ENCODE measurements at regions not wholly inside any gene's neighbourhood (a gene's known extent, or its start where the extent isn't known, plus 50 kb on each side); places are given as distances from the start of the nearest gene placed in this dataset.
A peak's percentile ranks its signal among the peaks of the same experiment; 100 is the strongest.
"Not testable (repeated sequence)": the region's sequence is repeated elsewhere in the genome, so short reads cannot be mapped to it uniquely, and the experiment has no call there.

DNA sequence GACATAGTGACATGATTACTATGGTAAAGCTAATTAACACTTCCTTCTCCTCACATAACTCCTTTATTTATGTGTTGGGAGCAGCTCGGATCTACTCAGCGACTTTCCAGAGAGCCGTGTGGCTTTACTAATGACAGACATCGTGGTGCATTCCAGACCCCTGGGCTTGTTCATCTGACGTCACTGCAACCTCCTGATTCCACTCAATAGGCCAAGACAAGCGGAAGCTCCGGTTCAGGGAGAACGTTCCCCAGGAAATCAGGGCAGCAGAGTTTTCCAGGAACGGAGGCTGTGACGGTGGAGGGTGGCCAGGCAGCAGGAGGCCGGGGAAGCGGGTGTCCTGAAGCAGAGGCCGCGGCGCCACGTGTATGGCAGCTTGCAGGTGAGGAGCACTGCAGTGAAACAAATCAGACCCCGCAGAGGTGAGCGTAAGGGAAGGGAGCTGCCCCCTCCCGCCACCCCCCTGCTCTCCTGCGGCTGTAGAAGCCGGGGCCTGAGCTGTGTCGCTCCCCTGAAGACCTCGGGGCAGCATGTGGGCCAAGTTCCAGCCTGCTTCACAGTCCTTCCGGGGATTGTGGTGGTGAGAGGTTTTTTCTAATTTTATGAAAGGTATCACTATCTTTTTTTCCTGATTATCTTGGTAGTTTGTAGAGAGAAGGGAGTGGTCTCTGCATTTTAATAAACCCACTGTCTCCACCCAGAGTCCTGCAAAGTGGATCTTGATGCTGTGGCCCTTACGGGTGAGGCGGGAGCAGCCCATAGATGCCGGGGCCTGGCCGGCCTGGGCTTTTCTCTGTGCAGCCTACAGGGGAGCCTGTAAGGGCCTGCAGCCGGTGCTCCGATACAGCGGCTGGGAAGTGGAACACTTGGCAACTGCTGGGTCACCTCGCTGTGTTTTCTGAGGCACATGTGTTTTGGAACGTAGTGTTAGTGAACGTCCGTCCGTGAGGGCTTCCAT, 220.4 kb upstream of the IRX4 start:
- DNase-seq (ENCODE audit: low read depth), result no peak

DNA sequence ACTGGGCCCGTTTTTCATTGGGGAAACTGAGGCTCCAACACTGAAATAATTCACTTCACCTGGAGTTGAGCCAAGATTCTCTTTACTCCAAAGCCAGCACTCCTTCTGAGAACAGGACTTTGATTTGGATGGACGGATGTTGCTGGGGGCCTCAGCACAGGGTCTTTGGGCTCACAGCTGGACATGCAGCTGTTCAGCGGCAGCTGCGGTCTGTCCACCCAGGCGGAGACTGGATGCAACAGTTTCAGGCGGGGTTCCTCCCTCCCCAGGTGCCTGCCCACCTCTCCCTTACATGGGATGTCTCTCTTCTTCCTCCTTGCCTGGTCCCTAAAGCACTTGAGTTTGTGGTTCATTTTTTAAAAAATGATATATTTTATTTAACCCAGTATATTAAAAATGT, 219.0 kb upstream of the IRX4 start:
- DNase-seq (ENCODE audit: low read depth), result no peak

DNA sequence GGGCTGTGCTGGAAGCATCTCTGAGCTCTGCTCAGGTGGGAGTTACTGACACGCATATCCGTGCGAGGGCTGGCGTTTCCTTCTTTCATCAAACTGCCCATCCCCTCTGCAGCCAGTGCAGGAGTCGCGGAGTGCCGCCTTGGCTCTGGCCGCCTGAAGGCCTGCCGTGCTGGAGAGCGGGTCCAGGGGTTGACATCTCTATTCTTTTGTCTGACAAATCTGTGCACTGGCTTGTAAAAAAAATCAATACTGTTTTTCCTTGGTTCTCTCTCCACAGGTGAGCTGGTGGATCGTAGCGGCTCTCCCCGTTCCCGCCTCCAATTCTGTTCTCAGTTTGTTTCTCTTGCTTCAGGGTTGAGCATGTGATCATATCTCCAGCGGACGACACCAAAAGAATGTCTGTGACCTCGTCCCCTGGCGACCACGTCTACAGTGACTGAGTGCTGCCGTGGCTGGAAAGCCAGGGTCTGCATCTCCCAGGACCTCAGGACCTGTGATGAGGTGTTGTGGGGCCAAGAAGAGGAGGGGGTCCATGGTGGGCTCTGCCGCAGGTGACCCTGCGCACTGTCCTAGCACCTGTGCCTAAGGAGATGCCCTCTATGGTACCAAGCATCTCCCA, 214.3 kb upstream of the IRX4 start:
- DNase-seq (ENCODE audit: low read depth), result no peak

DNA sequence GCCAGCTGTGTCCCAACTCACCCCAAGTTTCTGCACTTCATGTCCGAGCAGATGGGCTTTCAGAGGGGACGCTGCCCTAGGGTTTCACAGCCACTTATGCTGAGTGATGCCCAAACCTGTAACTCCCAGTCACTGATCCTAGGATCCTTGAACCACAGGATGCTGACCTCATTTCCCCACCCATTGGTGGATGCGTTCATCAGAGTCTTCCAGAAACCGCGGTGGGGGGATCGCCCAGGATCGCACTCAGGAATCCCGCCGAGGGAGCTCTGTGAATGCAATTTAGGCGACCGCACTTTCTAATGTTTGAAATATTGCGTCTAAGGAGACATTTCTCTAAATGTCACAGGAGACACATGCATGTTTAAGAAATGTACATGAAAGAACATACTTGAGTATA, 212.3 kb upstream of the IRX4 start:
- no peak for DNase-seq (ENCODE audit: low read depth)

DNA sequence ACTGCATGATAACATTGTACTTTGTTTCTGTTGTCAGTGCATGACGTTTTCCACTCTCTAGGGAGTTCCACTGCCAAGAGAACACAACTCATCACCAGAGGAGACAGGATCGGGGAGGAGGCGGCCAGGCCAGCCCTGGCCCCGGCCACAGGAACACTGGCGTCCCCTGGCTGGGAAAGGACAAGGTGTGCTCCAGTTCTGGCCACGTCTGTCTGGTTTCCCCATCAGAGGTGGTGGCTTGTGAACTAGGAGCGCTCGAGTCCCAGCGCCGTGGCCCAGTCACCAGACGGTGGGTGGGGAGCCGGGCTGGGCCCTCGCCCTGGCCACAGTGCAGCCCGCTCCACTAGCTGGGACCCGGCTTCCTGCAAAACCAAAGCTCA, 211.9 kb upstream of the IRX4 start:
- no peak for DNase-seq (ENCODE audit: low read depth)

DNA sequence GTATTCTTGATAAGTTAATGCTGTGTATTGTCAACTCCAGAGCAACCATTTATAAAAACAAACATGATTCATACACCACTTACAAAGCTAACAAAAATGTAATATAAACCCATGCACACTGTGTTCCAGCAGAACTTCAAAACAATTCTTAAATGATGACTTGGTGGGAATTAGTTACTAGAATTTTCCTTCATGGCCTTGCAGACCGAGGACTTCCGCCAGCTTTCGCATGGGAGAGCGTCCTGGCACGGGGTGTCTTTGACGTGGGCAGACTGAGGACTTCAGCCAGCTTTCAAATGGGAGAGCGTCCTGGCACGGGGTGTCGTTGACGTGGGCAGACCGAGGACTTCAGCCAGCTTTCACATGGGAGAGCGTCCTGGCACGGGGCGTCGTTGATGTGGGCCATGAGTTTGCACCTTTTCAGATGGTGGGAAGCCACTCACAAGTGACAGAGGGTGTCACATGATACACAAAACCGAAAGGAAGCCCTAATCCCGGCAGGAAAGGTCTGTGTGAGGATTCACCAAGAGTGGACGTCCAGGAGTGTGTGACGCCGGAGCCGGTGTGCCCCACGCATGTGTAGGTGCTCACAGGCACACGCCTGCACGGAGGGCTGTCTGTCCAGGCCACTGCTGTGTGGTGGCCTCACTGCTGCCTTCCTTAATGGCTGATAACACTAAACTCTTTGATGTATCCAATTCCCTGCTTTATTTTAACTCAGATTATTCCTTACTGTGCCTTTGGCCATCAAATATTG, 211.3 kb upstream of the IRX4 start:
- DNase-seq (ENCODE audit: low read depth), result no peak

DNA sequence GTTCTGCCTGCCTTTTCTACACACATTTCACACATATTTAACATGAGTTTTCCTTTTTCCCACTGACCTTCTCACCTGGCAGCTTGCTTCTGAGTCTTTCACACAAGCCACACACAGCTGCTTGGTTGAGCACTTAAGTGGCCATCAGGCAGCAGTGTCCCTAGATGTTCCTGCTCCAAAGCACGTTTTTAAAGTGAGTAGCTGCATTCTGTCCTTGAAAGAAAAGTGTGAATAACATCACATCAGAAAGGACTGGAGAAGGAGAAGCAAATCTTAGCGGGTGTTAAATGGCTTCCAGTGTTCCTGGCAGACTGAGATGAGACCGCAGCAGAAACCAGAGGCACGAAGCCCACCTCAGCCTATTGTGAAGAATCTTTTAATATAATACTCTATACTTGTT, 209.2 kb upstream of the IRX4 start:
- DNase-seq (ENCODE audit: low read depth), result no peak

DNA sequence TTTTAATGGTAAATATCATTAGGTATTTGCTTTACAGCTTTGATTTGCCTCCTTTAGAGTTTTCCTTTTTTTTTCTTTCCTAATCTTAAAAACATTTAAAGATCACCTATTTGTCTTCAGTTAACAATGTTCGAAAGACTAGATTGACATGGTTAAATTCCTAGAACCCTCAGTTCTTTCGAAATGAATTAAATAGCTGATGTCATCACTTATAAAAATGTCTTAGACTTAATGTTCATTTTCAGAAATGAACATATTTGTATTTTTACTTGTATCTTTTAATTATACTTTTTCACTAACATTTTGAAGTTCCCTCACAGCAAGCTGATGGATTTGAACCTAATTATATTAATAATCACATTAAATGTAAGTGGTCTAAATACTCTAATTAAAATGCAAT, 205.3 kb upstream of the IRX4 start:
- no peak for DNase-seq (ENCODE audit: low read depth)

DNA sequence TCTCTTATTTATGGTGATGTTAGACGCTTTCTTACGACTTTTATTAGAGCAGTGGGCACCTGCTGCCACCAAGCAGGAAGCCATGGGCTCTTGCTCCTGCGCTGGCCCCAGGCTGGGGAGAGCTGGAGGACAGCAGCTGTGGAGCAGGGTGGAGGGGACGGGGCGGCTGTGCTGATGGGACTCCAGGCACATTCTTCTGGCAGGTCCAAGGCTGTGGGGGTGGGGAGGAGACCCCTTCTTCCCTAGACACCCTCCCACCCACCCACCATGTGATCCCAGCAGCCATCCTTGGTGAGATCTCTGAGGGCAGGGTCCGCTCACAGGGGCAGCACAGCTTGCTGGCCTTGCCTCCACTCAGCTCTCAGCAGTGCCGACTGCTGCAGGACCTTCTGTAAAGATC, 192.6 kb upstream of the IRX4 start:
- DNase-seq (ENCODE audit: low read depth), result no peak

DNA sequence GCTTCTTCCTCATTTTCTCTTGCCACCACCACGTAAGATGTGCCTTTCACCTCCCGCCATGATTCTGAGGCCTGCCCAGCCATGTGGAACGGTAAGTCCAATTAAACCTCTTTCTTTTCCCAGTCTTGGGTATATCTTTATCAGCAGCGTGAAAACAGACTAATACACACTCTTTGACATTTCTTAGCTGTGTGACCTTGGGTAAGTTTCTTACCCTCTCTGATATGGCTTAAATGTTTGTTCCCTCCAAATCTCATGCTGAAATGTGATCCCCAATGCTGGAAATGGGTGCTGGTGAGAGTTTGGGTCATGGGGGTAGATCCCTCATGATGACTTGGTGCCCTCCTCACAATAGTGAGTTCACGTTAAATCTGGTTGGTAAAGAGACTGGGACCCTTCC, 188.8 kb upstream of the IRX4 start:
- no peak for DNase-seq (ENCODE audit: low read depth)

DNA sequence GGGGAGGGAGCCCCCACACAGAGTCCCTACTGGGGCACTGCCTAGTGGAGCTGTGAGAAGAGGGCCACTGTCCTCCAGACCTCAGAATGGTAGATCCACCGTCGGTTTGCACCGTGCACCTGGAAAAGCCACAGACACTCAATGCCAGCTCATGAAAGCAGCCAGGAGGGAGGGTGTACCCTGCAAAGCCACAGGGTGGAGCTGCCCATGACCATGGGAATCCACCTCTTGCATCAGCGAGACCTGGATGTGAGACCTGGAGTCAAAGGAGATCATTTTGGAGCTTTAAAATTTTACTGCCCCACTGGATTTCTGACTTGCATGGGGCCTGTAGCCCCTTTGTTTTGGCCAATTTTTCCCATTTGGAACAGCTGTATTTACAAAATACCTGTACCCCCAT, 188.1 kb upstream of the IRX4 start:
- DNase-seq (ENCODE audit: low read depth), result not testable (repeated sequence)

DNA sequence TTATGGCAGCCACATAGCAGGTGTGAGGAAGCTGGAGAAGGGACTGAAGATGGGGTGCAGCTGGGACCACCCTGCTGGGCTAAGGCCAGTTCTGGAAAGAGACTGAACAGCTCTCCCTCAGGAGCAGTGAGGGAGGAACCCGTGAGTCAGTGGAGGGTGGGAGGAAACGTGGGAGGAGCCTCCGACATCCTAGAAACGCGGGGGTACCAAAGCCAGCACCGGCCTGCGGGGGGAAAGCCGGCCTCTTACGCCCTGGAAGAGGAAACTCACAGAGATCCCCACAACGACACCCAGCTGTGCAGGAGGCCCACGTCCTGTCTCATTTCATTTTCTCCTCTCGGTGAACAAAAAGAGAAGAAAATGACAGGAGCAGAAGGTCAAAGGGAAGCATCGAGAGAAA, 185.8 kb upstream of the IRX4 start:
- no peak for DNase-seq (ENCODE audit: low read depth)

DNA sequence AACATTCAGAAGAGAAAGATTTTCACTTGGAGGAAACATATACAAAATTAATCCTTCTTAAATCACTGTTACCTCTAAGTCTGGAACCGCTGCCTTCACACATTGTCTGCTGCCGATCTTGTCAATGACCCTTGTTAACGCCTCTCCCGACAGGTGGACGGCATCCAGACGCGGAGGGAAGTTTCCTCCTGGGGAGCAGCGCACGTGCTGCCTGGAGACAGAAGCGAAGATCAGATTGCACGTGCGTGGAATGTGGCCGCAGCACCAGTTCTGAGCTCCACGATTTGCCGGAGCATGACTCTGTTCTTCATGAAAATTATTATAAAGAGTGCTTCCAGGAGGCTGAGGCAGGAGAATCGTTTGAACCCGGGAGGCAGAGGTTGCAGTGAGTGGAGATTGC, 183.6 kb upstream of the IRX4 start:
- DNase-seq (ENCODE audit: low read depth), result no peak

DNA sequence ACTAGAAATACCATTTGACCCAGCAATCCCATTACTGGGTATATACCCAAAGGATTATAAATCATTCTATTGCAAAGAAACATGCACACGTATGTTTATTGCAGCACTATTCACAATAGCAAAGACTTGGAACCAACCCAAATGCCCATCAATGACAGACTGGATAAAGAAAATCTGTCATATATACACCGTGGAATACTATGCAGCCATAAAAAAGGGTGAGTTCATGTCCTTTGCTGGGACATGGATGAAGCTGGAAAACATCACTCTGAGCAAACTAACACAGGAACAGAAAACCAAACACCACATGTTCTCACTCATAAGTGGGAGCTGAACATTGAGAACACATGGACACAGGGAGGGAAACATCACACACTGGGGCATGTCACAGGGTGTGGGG, 180.7 kb upstream of the IRX4 start:
- DNase-seq (ENCODE audit: low read depth), result not testable (repeated sequence)

DNA sequence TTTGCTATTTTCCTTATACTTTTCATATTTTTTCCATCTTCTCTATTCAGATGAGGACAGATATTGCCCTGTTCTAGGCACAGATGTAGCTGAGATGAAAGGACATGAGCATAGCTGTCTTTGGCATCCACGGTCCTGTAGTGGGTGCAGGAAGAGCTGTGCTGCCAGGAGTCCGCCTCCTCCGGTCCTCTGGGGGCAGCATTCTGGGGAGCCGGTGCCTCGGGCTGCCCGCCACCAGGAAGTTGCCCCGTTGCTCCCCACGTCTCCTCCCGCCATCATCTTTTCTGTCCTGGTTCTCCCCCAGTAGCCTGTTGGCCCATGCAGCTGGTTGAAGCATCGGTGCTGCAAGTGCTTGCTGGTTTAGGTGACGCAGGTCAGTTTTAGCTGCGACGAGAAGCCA, 170.0 kb upstream of the IRX4 start:
- no peak for DNase-seq (ENCODE audit: low read depth)

DNA sequence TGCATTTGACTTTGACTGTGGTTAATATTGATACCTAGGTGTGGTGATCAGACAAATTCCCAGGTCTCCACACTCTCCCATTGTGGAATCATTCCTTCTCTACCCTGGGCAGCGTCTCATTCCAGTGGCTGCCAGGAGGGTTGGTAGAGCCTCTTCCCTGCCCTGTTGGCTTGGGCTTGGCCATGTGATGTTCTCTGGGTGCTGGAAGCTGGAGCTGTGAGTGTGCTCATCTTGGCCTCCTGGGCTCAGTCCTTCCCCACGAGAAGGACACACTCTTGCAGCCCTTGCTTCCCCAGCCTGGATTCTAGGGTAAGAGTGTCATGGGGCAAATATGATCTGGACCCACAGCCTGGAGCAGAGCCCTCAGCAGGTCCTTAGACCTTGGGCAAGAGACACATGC, 167.2 kb upstream of the IRX4 start:
- DNase-seq (ENCODE audit: low read depth), result no peak

DNA sequence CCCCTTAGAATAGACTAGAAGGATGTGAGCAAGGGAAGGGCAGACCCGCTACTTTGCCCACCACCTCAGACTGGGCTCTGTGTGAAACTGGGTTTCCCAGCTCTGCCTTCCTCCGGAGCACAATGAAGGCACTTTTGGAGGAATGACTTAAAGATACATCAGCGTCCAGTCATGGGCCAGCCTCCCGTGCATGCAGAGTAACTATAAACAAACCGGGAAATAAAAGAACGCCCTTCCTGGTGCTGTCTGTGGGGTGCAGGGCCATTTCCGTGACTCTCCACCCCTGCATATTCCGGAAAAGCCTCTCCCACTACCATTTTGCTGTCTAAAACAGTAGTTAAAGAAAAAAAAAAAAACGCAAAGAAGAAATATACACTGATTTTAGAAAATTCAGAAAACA, 165.9 kb upstream of the IRX4 start:
- DNase-seq (ENCODE audit: low read depth), result no peak

DNA sequence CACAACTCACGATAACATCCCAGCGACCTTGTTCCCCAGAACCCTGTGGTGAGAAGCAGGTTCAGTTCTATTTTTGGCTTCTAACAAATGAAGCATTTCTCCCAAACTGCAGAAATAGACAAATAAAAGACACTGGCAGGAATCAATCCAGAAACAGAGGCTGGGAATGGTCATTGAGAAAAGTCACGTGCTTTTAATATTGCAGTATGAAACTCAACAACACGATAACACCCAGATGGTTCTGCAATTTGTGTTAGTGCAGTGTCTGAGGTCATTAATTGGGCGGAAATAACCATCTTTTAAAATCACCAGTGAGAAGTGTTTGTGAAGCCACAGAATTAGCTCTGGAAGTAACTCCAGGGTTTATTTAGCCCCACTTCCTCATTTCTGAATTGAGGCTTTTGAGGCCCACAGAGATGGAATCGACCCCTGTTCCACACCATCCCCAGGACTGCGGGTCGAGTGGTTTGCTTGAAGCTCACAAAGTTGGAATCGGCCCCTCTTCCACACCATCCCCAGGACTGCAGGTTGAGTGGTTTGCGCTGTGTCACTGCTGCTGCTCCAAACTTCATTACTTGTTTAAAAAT, 164.7 kb upstream of the IRX4 start:
- DNase-seq (ENCODE audit: low read depth), result no peak

DNA sequence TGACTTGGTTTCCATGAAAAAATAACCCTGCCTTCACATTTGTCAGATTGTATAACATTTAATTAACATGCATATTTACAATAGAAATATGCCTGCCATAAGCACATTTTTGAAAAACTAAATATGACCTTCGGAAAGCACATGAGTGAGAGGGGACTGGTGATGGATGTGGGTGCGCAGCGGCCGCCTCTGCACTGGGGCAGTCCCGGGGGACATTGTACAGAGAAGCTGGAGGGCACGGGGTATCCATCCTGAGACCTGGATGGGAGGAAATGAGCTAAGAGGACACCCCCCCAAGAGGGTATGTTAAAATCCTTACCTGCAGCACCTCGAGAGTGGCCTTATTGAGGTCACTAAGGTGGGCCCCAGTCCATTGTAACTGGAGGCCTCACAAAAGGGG, 161.3 kb upstream of the IRX4 start:
- no peak for DNase-seq (ENCODE audit: low read depth)

DNA sequence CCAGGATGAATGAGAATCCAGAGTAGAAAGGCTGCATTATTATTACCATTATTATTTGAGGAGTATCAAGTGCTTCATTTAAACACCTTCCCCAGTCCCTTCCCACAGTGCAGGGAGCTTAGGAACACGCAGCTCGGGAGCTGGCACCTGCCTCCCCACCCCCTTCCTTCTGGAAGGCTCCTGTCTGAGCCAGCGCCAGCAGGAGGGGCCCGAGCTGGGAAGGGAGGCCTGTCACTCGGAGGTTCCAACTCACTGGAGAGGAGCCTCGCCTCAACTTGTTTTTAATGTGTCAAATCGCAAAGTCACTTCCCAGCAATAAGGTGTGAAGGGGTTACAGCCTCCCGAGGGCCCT, 156.4 kb upstream of the IRX4 start:
- no peak for DNase-seq (ENCODE audit: low read depth)

DNA sequence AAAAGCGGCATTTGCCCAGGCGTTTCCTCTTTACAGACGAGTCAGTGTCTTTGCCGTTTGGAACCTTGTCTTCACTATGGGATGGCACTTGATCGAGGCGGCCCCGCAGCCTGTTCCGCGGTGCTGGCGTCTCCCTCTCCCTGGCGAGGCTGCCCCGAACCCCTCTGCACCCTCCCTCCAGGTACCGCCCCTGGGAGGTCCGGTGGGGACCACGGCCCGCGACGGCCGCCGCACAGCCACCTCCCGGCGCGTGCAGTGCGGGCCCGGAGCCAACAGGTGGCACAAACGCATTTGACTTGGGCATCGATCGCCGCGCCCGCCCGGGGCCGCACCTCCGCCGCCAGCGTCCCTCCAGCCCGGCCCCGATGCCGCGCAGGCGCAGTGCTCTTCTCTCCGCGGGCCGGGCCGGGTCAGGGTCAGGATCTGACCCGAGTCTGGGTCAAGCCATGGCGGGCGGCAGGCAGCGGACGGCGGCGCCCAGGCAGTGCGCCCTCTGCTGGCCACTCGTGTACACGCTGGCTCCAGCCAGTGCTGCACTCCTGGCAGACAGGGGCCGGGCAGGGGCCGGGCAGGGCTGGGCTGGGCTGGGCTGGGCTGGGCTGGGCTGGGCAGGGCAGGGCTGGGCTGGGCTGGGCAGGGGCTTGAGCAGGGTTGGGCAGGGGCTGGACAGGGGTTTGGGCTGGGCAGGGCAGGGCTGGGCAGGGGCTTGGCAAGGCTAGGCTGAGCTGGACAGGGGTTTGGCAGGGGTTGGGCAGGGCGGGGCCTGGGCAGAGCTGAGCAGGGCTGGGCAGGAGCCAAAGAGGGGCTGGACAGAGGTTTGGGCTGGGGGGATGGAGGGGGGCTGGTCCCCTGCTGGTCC, 155.8 kb upstream of the IRX4 start:
- DNase-seq (ENCODE audit: low read depth), result peak; percentile 31

DNA sequence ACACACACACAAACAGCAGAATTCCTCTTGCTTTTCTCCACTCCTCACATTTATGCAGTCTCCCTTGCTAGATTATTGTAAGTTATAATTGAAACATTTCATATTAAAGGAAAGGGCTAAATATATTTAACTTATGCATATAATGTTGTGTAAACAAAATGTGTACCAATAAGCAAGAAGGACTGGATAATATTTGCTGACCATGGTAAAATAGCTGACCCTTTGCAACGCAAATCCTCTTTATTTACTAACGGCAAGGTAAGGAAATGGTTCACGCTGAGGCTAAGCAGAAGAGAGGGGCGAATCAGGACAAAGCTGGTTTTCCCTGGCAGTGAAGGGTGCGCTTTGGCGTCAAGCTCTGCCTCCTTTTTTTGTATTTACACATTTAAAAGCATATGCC, 154.2 kb upstream of the IRX4 start:
- DNase-seq (ENCODE audit: low read depth), result no peak

Measured in stimulated activated CD8-positive, alpha-beta memory T cell treated with anti-CD3 and anti-CD28 coated beads, Interleukin-12 subunit alpha, Interleukin-12 subunit beta, amount 100 ng/mL, for 4 hours (primary cell).